ENCODE measurements at regions not wholly inside any gene's neighbourhood (a gene's known extent, or its start where the extent isn't known, plus 50 kb on each side); places are given as distances from the start of the nearest gene placed in this dataset.

GRCh38 chr3:88343264-88343663 lies 193.5 kb downstream of the C3orf38 start:
- Histone ChIP-seq H3K9me2 (replicated peaks; ENCODE audit: insufficient read depth, low read length) (no peaks in the 10 kb centered on the region), H3K4me1 (ENCODE audit: low read length) (no peaks in the 10 kb centered on the region), H3K4me3 (ENCODE audit: low read length) (no peak overlapping the region), H3K9me3 (replicated peaks; ENCODE audit: insufficient read depth, low read length) (no peaks in the 10 kb centered on the region), H3K27ac (ENCODE audit: low read length) (no peak overlapping the region), H3K27me3 (replicated peaks; ENCODE audit: insufficient read depth, low read length) (no peaks in the 10 kb centered on the region), H3K36me3 (replicated peaks; ENCODE audit: insufficient read depth, low read length) (no peaks in the 10 kb centered on the region), H3K4me2 (ENCODE audit: low read depth, low read length) (no peak overlapping the region), H3K79me2 (ENCODE audit: low read length) (no peaks in the 10 kb centered on the region), H3F3A (ENCODE audit: insufficient read depth, low read length) (no peaks in the 10 kb centered on the region), H4K20me1 (ENCODE audit: insufficient read depth, low read length) (no peaks in the 10 kb centered on the region), H2AFZ (ENCODE audit: low read length) (no peak overlapping the region), H3K9ac (ENCODE audit: low read length) (no peak overlapping the region)
- TF ChIP-seq EZH2phosphoT487 (IDR thresholded peaks at IDR 0.05; ENCODE audit: low read length) (no peak), CTCF (IDR thresholded peaks at IDR 0.05; ENCODE audit: low read length) (no peak), EZH2 (optimal IDR thresholded peaks at IDR 0.05; ENCODE audit: low read depth, low read length) (no peak)
- no peak for DNase-seq

- no peak overlapping the region for H3K4me2 ChIP-seq (ENCODE audit: low read depth, low read length)
- no peaks in the 10 kb centered on the region for H3K9me3 ChIP-seq (replicated peaks; ENCODE audit: insufficient read depth, low read length)
- H3K36me3 ChIP-seq (replicated peaks; ENCODE audit: insufficient read depth, low read length): no peaks in the 10 kb centered on the region
- no peak overlapping the region for H3K27ac ChIP-seq (ENCODE audit: low read length)
- no peaks in the 10 kb centered on the region for H4K20me1 ChIP-seq (ENCODE audit: insufficient read depth, low read length)
- DNase-seq: no peak
- H3F3A ChIP-seq (ENCODE audit: insufficient read depth, low read length): no peaks in the 10 kb centered on the region
- H3K4me3 ChIP-seq (ENCODE audit: low read length): no peak overlapping the region
- no peak overlapping the region for H2AFZ ChIP-seq (ENCODE audit: low read length)
- H3K9ac ChIP-seq (ENCODE audit: low read length): no peak overlapping the region
- H3K4me1 ChIP-seq (ENCODE audit: low read length): no peaks in the 10 kb centered on the region
- no peaks in the 10 kb centered on the region for H3K79me2 ChIP-seq (ENCODE audit: low read length)
- TF ChIP-seq CTCF (IDR thresholded peaks at IDR 0.05; ENCODE audit: low read length) (no peak), EZH2 (optimal IDR thresholded peaks at IDR 0.05; ENCODE audit: low read depth, low read length) (no peak), EZH2phosphoT487 (IDR thresholded peaks at IDR 0.05; ENCODE audit: low read length) (no peak)
- no peaks in the 10 kb centered on the region for H3K27me3 ChIP-seq (replicated peaks; ENCODE audit: insufficient read depth, low read length)
- H3K9me2 ChIP-seq (replicated peaks; ENCODE audit: insufficient read depth, low read length): no peaks in the 10 kb centered on the region
These were observed 196.9 kb downstream of the C3orf38 start for GRCh38 chr3:88346643-88347042.

- H3K9ac ChIP-seq (ENCODE audit: low read length): no peak overlapping the region
- H3K4me3 ChIP-seq (ENCODE audit: low read length): no peak overlapping the region
- H3K9me3 ChIP-seq (replicated peaks; ENCODE audit: insufficient read depth, low read length): no peaks in the 10 kb centered on the region; the same call in 1 of the 2 replicates
- no peaks in the 10 kb centered on the region for H3F3A ChIP-seq (ENCODE audit: insufficient read depth, low read length)
- no peaks in the 10 kb centered on the region for H3K9me2 ChIP-seq (replicated peaks; ENCODE audit: insufficient read depth, low read length)
- H3K79me2 ChIP-seq (ENCODE audit: low read length): no peaks in the 10 kb centered on the region
- no peak overlapping the region for H3K27ac ChIP-seq (ENCODE audit: low read length)
- no peaks in the 10 kb centered on the region for H4K20me1 ChIP-seq (ENCODE audit: insufficient read depth, low read length)
- H3K4me1 ChIP-seq (ENCODE audit: low read length): no peaks in the 10 kb centered on the region
- no peak overlapping the region for H2AFZ ChIP-seq (ENCODE audit: low read length)
- no peaks in the 10 kb centered on the region for H3K36me3 ChIP-seq (replicated peaks; ENCODE audit: insufficient read depth, low read length)
- no peaks in the 10 kb centered on the region for H3K27me3 ChIP-seq (replicated peaks; ENCODE audit: insufficient read depth, low read length)
- DNase-seq: no peak
- TF ChIP-seq EZH2 (optimal IDR thresholded peaks at IDR 0.05; ENCODE audit: low read depth, low read length) (no peak), EZH2phosphoT487 (IDR thresholded peaks at IDR 0.05; ENCODE audit: low read length) (no peak), CTCF (IDR thresholded peaks at IDR 0.05; ENCODE audit: low read length) (no peak)
- H3K4me2 ChIP-seq (ENCODE audit: low read depth, low read length): no peak overlapping the region
These were observed 212.7 kb downstream of the C3orf38 start for GRCh38 chr3:88362428-88362827.

Measured in MM.1S (cell line).